Bone marrow (tissue), 2 donors: ENCODE measurements at regions not wholly inside any gene's neighbourhood (a gene's known extent, or its start where the extent isn't known, plus 50 kb on each side); places are given as distances from the start of the nearest gene placed in this dataset.

Experiments used
- DNase-seq, 2 donors: peaks; one replicate each; lab custom pipeline; 2025; lab: John Stamatoyannopoulos, UW

GRCh38 chr3:144296808-144297207 lies 325.2 kb downstream of the DIPK2A start:
- no peak for DNase-seq

GRCh38 chr3:144301863-144302262 lies 330.2 kb downstream of the DIPK2A start:
- DNase-seq, result no peak

GRCh38 chr3:144307951-144308350 lies 336.3 kb downstream of the DIPK2A start:
- DNase-seq, result no peak

GRCh38 chr3:144308396-144308795 lies 336.8 kb downstream of the DIPK2A start:
- no peak for DNase-seq

GRCh38 chr3:144312702-144313101 lies 341.1 kb downstream of the DIPK2A start:
- no peak for DNase-seq

GRCh38 chr3:144314946-144315345 lies 343.3 kb downstream of the DIPK2A start:
- DNase-seq, result no peak

- no peak for DNase-seq
These were observed 346.3 kb downstream of the DIPK2A start for GRCh38 chr3:144317961-144318360.

- no peak for DNase-seq
These were observed 352.5 kb downstream of the DIPK2A start for GRCh38 chr3:144324076-144324475.

- DNase-seq, result no peak
These were observed 361.2 kb downstream of the DIPK2A start for GRCh38 chr3:144332868-144333267.

- no peak for DNase-seq
These were observed 369.8 kb downstream of the DIPK2A start for GRCh38 chr3:144341471-144341870.

- DNase-seq, result no peak
These were observed 371.7 kb downstream of the DIPK2A start for GRCh38 chr3:144343343-144343742.

GRCh38 chr3:144343777-144344176 lies 372.2 kb downstream of the DIPK2A start:
- no peak for DNase-seq

GRCh38 chr3:144344925-144345548 lies 373.4 kb downstream of the DIPK2A start:
- DNase-seq, result no peak

GRCh38 chr3:144350125-144350524 lies 378.5 kb downstream of the DIPK2A start:
- no peak for DNase-seq

GRCh38 chr3:144351011-144351410 lies 379.4 kb downstream of the DIPK2A start:
- DNase-seq, result no peak

GRCh38 chr3:144351773-144352365 lies 380.2 kb downstream of the DIPK2A start:
- no peak for DNase-seq

GRCh38 chr3:144358191-144358590 lies 386.6 kb downstream of the DIPK2A start:
- no peak for DNase-seq

GRCh38 chr3:144361002-144361401 lies 389.4 kb downstream of the DIPK2A start:
- no peak for DNase-seq

- DNase-seq, result no peak
These were observed 390.5 kb downstream of the DIPK2A start for GRCh38 chr3:144362126-144362525.

- no peak for DNase-seq
These were observed 392.2 kb downstream of the DIPK2A start for GRCh38 chr3:144363856-144364255.

- no peak for DNase-seq
These were observed 393.1 kb downstream of the DIPK2A start for GRCh38 chr3:144364737-144365136.

- DNase-seq, result no peak
These were observed 397.7 kb downstream of the DIPK2A start for GRCh38 chr3:144369129-144369879.

GRCh38 chr3:144375088-144375487 lies 403.5 kb downstream of the DIPK2A start:
- DNase-seq, result no peak
